Panc1 (cell line): ENCODE measurements at regions not wholly inside any gene's neighbourhood (a gene's known extent, or its start where the extent isn't known, plus 50 kb on each side); places are given as distances from the start of the nearest gene placed in this dataset.

ENCODE experiments used
- POLR2AphosphoS5 ChIP-seq: IDR thresholded peaks from 2 replicates; pipeline ENCODE4 v1.6.1; 2012; ENCODE audit warnings: mild to moderate bottlenecking, low read depth, low read length, moderate library complexity
- SIN3A ChIP-seq: IDR thresholded peaks from 2 replicates; pipeline ENCODE4 v1.6.1; 2012; ENCODE audit warnings: low read depth, mild to moderate bottlenecking, low read length, moderate library complexity, borderline replicate concordance; ENCODE audit not compliant: insufficient read depth
- TCF7L2 ChIP-seq: IDR thresholded peaks from 2 replicates; pipeline ENCODE4 v1.6.1; 2011; ENCODE audit warnings: mild to moderate bottlenecking, low read depth, low read length, inconsistent platforms
- TF ChIP-seq, protein P1 (sequence below): fragments of 450-650 bp; IDR thresholded peaks from 2 replicates; pipeline ENCODE4 v1.5.1; 2017; ENCODE audit warnings: mild to moderate bottlenecking

DNA sequence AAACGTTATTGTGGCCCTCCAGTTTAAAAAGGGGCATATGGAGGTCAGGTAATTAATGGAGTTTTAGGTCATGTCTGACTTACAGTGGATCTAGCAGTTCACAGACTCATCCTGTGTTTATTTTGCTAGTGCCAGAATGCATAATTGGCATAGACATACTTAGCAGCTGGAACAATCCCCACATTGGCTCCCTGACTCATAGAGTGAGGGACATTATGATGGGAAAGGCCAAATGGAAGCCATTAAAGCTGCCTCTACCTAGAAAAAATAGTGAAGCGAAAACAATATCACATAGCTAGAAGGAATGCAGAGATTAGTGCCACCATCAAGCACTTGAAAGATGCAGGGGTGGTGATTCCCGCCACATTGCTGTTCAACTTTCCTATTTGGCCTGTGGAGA, 610.7 kb downstream of the SLITRK5 start:
- TF ChIP-seq, protein P1, sequence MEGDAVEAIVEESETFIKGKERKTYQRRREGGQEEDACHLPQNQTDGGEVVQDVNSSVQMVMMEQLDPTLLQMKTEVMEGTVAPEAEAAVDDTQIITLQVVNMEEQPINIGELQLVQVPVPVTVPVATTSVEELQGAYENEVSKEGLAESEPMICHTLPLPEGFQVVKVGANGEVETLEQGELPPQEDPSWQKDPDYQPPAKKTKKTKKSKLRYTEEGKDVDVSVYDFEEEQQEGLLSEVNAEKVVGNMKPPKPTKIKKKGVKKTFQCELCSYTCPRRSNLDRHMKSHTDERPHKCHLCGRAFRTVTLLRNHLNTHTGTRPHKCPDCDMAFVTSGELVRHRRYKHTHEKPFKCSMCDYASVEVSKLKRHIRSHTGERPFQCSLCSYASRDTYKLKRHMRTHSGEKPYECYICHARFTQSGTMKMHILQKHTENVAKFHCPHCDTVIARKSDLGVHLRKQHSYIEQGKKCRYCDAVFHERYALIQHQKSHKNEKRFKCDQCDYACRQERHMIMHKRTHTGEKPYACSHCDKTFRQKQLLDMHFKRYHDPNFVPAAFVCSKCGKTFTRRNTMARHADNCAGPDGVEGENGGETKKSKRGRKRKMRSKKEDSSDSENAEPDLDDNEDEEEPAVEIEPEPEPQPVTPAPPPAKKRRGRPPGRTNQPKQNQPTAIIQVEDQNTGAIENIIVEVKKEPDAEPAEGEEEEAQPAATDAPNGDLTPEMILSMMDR = no peak
- TF ChIP-seq TCF7L2 = no peak
- no peak for TF ChIP-seq POLR2AphosphoS5
- TF ChIP-seq SIN3A = no peak
